K562 (cell line): ENCODE measurements at regions not wholly inside any gene's neighbourhood (a gene's known extent, or its start where the extent isn't known, plus 50 kb on each side); places are given as distances from the start of the nearest gene placed in this dataset.
A peak's percentile ranks its signal among the peaks of the same experiment; 100 is the strongest.

Experiments
- ATF3 ChIP-seq, 2 experiments: fragments of 450-650 bp in 1 of 2; sonication (generic) in 1 of 2; formaldehyde crosslinking in 1 of 2; IDR thresholded peaks in 1 of 2; conservative IDR thresholded peaks in 1 of 2; 2 replicates each; pipeline versions ENCODE4 v1.6.1 to v1.8.1; 2016 to 2023; ENCODE audit warnings: mild to moderate bottlenecking in 2 of 2, moderate library complexity in 2 of 2, inconsistent platforms in 1 of 2, missing genetic modification reagents in 1 of 2
- CEBPZ ChIP-seq: fragments of 150-350 bp; IDR thresholded peaks from 2 replicates; pipeline ENCODE4 v1.6.1; 2014; ENCODE audit warnings: low read depth, mild to moderate bottlenecking, low read length, borderline replicate concordance
- CXXC5 ChIP-seq: fragments of 250-450 bp; sonication (Bioruptor Pico); IDR thresholded peaks from 2 replicates; pipeline ENCODE4 v1.8.0; 2022; ENCODE audit warnings: inconsistent platforms, mild to moderate bottlenecking, moderate library complexity
- E2F3 ChIP-seq: fragments of 250-450 bp; sonication (Bioruptor Pico); IDR thresholded peaks from 2 replicates; pipeline ENCODE4 v1.4.0; 2020; ENCODE audit warnings: mild to moderate bottlenecking
- E2F5 ChIP-seq: sonication (generic); formaldehyde crosslinking; IDR thresholded peaks from 2 replicates; pipeline ENCODE4 v1.8.0; 2022; ENCODE audit warnings: mild to moderate bottlenecking, missing genetic modification reagents
- FOXJ3 ChIP-seq: sonication (generic); formaldehyde crosslinking; IDR thresholded peaks from 2 replicates; pipeline ENCODE4 v1.4.0; 2020; ENCODE audit warnings: mild to moderate bottlenecking, missing genetic modification reagents
- MTA1 ChIP-seq: fragments of 450-650 bp; IDR thresholded peaks from 2 replicates; pipeline ENCODE4 v1.6.1; 2017; ENCODE audit warnings: borderline replicate concordance
- MTA3 ChIP-seq: fragments of 450-650 bp; formaldehyde crosslinking; IDR thresholded peaks from 2 replicates; pipeline ENCODE4 v1.6.1; 2017; ENCODE audit warnings: mild to moderate bottlenecking, borderline replicate concordance
- MYC ChIP-seq, 2 experiments: fragments of 250-450 bp in 1 of 2; sonication (Bioruptor Pico) in 1 of 2; IDR thresholded peaks; 2 replicates each; pipeline versions ENCODE4 v1.5.1 to v1.6.1; 2012 to 2021; ENCODE audit warnings: low read depth in 2 of 2, borderline replicate concordance in 1 of 2, improper control_type of control experiment in 1 of 2, low read length in 1 of 2, mild to moderate bottlenecking in 1 of 2, moderate library complexity in 1 of 2
- NRF1 ChIP-seq, 2 experiments: fragments of 450-650 bp; IDR thresholded peaks in 1 of 2; conservative IDR thresholded peaks in 1 of 2; 2 replicates each; pipeline ENCODE4 v1.6.1; 2014; ENCODE audit warnings: mild to moderate bottlenecking in 2 of 2
- RAD21 ChIP-seq, 2 experiments: fragments of 250-450 bp in 1 of 2; fragments of 450-650 bp in 1 of 2; sonication (Bioruptor Pico) in 1 of 2; formaldehyde crosslinking in 1 of 2; IDR thresholded peaks in 1 of 2; conservative IDR thresholded peaks in 1 of 2; 2 replicates each; pipeline versions ENCODE4 v1.4.0 to v1.8.0; 2020 to 2022; ENCODE audit warnings: mild to moderate bottlenecking in 2 of 2, moderate library complexity in 1 of 2
- RFX5 ChIP-seq: IDR thresholded peaks from 2 replicates; pipeline ENCODE4 v1.6.1; 2011; ENCODE audit warnings: low read depth, mild to moderate bottlenecking, improper control_type of control experiment, low read length
- RNF2 ChIP-seq: sonication (generic); IDR thresholded peaks from 2 replicates; pipeline ENCODE4 v1.6.1; 2016
- RNF219 ChIP-seq: fragments of 250-450 bp; sonication (Bioruptor Pico); IDR thresholded peaks from 2 replicates; pipeline ENCODE4 v1.5.0; 2022; ENCODE audit warnings: mild to moderate bottlenecking
- TAL1 ChIP-seq: fragments of 450-650 bp; IDR thresholded peaks from 2 replicates; pipeline ENCODE4 v1.6.1; 2016; ENCODE audit warnings: mild to moderate bottlenecking
- ZNF212 ChIP-seq: fragments of 450-650 bp; formaldehyde crosslinking; IDR thresholded peaks from 2 replicates; pipeline ENCODE4 v1.4.0; 2020; ENCODE audit warnings: mild to moderate bottlenecking
- ZNF445 ChIP-seq: fragments of 250-450 bp; sonication (Bioruptor Pico); IDR thresholded peaks from 2 replicates; pipeline ENCODE4 v1.4.0; 2020; ENCODE audit warnings: low read depth, mild to moderate bottlenecking, moderate library complexity
- ZNF740 ChIP-seq, 3 experiments: fragments of 200-800 bp in 1 of 3; sonication (Bioruptor generic) in 1 of 3; sonication (generic) in 1 of 3; formaldehyde crosslinking in 1 of 3; IDR thresholded peaks; 2 replicates each; pipeline versions ENCODE4 v1.6.1 to v1.8.0; 2016 to 2022; ENCODE audit warnings: mild to moderate bottlenecking in 2 of 3, missing compliant biosample characterization in 2 of 3, missing genetic modification characterization in 2 of 3, missing genetic modification reagents in 1 of 3

- TF ChIP-seq MTA3 (no peak), E2F5 (CRISPR knock-in tag) (no peak), TAL1 (no peak), MTA1 (no peak), E2F3 (CRISPR knock-in tag) (no peak), ATF3 (IDR thresholded peaks at IDR 0.05) (peak; percentile 26; the same call in 1 of the 2 replicates), ATF3 (CRISPR knock-in tag; conservative IDR thresholded peaks at IDR 0.05) (no peak), RNF2 (no peak), RNF219 (CRISPR knock-in tag) (no peak), MYC (IDR thresholded peaks at IDR 0.05; ENCODE audit: low read depth, low read length) (no peak), MYC (CRISPR knock-in tag; IDR thresholded peaks at IDR 0.05; ENCODE audit: borderline replicate concordance, low read depth) (no peak), RFX5 (no peak), ZNF445 (CRISPR knock-in tag) (no peak), CEBPZ (no peak), ZNF212 (CRISPR knock-in tag) (no peak), RAD21 (CRISPR knock-in tag; conservative IDR thresholded peaks at IDR 0.05 in 1 of 2, IDR thresholded peaks at IDR 0.05 in 1 of 2) (peak; percentile 5 to 22; a peak in 1 of 4 replicates), FOXJ3 (CRISPR knock-in tag) (no peak), NRF1 (conservative IDR thresholded peaks at IDR 0.05 in 1 of 2, IDR thresholded peaks at IDR 0.05 in 1 of 2) (peak in 1 of 2 experiments; percentile 8; a peak in 1 of 4 replicates), ZNF740 (CRISPR knock-in tag; IDR thresholded peaks at IDR 0.05) (no peak), ZNF740 (tag; IDR thresholded peaks at IDR 0.05) (peak in 1 of 2 experiments; percentile 35; a peak in 1 of 4 replicates), CXXC5 (CRISPR knock-in tag) (peak; percentile 37; the same call in 1 of the 2 replicates)
Observed at GRCh38 chr7:26081638-26082037, 70.4 kb upstream of the NFE2L3 start (continued).
